Left kidney (tissue), 1 donor: ENCODE measurements at regions not wholly inside any gene's neighbourhood (a gene's known extent, or its start where the extent isn't known, plus 50 kb on each side); places are given as distances from the start of the nearest gene placed in this dataset.
"Not testable (repeated sequence)": the region's sequence is repeated elsewhere in the genome, so short reads cannot be mapped to it uniquely, and the experiment has no call there.

Source experiments
- DNase-seq: peaks from one replicate; pipeline ENCODE4 v3.0.0-alpha.2; 2013

DNA sequence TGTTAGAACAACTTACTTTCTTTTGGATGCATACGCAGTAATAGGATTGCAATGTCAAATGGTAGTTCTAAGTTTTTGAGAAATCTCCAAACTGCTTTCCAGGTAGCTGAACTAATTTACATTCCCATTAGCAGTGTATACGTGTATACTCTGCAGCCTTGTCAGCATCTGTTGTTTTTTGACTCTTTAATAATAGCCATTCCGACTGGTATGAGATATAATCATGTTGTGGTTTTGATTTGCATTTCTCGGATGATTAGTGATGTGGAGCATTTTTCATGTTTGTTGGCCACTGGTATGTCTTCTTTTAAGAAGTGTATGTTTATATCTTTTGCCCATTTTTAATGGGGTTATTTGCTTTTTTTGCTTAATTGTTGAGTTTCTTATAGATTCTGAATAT lies 76.9 kb upstream of the HNRNPA1L2 start:
- not testable (repeated sequence) for DNase-seq

DNA sequence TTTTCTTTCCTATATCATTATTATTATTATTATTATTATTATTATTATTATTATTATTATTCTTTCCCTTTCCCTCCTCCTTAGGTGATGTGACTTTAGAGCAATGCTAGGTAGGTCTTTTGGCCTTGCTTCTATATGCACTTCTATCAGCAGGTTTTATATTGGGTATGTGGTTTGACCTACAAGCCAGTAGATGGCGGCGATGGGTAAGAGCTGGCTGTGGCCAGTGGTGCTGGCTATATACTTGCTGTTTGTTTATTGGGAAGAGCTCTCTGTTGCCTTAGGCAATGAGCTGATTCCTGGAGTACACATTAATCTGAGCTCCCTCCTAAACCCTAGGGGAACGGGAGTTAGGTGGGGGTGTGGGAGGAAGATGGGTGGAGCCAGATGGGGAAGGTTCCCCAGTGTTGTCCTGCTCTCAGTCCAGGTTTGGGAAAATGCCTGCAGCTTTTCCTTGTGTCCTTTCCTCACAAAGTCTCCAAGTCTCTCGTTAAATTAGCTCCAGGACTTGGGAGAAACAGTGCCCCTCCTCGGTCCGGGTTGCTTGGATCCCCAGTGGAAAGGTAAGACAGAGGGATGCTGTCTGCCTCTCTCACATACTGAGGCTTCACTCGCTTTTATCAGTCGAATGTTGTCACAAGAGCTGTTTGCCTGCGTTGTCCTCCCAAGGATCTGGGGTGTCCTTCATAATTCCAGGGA lies 72.2 kb upstream of the HNRNPA1L2 start:
- peak; percentile 3 for DNase-seq

GRCh38 chr13:52571163-52571562 lies 71.1 kb upstream of the HNRNPA1L2 start:
- not testable (repeated sequence) for DNase-seq

DNA sequence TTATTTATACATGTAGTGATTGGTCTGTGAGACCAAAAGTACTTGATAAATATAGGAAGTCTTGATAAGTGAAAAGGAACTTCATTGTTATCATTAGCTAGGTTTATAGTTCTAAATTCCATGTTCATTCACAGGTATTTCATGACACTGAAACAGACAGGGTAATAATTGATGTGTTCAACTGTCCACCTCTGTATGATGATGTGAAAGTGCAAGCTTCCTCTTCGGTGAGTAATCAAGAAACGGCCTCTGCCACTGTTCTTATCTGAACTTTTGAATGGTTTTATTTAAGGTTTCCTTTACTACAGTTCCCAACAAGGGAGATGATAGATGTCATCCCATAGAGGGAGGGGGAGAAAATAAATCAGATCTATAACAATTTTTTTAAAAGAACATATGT lies 59.3 kb upstream of the HNRNPA1L2 start:
- DNase-seq: not testable (repeated sequence)
